GM10266 (cell line): ENCODE measurements at regions not wholly inside any gene's neighbourhood (a gene's known extent, or its start where the extent isn't known, plus 50 kb on each side); places are given as distances from the start of the nearest gene placed in this dataset.

ENCODE experiments used
- DNase-seq: peaks from one replicate; pipeline ENCODE4 v3.0.0; 2012; ENCODE audit errors: extremely low spot score
- CTCF ChIP-seq: IDR thresholded peaks from 2 replicates; pipeline ENCODE4 v1.5.1; 2012; ENCODE audit warnings: mild to moderate bottlenecking, low read depth; ENCODE audit not compliant: control insufficient read depth, insufficient read depth; ENCODE audit errors: missing control alignments

GRCh38 chr13:64746845-64747244 lies 2483.3 kb downstream of the PCDH9 start:
- DNase-seq: no peak
- no peak for TF ChIP-seq CTCF

DNA sequence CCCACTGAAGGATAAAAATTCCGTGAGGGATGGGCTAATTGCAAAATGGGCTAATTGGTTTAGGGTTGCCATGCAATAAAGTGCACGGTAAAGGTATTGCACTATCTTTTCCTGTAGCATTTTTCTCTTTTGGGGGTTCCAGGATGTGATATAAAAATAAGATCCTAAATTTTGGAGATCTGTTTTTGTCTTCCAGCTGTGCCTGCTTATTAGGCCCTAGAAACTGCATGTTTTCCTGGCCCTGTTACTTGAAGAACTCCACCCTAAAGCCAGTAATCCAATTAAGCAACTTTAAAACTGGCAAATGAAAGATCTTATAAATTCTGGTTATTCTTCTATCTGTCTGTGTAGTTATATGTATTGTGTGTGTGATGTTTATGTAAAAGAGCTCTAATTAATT lies 2489.6 kb downstream of the PCDH9 start:
- no peak for TF ChIP-seq CTCF
- no peak for DNase-seq

DNA sequence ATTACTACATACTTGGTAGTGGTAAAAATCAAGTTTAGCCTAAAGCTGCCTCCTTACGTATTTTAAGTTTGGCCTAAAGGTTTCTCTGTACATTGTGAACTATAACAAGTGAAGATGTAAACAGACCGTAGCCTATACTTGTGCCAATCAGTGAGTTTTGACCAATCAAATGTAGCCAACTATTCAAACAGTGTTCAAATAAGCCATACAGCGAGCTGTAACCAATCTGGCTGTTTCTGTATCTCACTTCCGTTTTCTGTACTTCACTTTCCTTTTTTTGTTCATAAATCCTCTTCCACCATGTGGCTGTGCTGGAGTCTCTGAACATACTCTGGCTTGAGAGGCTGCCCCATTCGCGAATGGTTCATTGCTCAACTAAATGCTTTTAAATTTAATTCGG lies 2504.6 kb downstream of the PCDH9 start:
- no peak for DNase-seq
- TF ChIP-seq CTCF: no peak

DNA sequence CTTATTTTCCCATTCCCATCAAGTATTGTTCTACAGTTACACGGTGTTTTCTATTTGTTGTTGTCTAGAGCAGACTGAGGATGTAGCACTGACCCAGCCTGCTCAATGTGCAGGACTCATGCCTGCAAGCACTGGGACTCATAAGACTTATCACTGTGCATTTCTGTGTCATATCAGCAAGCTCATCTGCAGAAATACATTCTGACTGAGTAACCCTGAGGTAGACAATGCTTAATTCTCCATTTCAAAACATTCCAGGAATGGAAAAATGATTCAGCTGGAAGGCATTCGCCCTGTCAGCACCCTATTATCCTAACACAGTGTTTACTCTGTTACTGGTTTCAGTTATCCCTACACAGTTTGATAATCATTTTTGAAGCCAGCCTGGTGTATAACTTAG lies 2506.4 kb downstream of the PCDH9 start:
- TF ChIP-seq CTCF: no peak
- no peak for DNase-seq

- no peak for DNase-seq
- no peak for TF ChIP-seq CTCF
Observed at GRCh38 chr13:64718116-64718515, 2512.0 kb downstream of the PCDH9 start.

DNA sequence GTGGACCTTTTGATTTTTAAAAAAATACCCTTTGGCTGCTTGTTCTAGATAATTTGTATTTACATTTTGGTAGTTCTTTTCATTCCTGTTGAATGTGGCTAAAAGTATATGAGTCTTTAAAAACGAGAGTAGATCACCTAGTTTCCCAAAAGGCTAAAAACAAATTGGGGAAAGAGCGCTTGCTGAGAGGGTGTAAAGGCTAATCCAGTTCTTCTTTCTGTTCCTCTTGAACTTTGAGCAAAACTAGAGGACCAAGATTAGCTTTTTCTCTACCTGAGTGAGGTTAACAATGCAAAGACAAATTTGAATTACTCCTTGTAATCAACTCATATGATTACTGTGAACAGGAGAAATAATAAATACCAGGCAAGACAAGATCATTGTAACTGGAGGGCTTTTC lies 2513.2 kb downstream of the PCDH9 start:
- TF ChIP-seq CTCF: no peak
- no peak for DNase-seq

DNA sequence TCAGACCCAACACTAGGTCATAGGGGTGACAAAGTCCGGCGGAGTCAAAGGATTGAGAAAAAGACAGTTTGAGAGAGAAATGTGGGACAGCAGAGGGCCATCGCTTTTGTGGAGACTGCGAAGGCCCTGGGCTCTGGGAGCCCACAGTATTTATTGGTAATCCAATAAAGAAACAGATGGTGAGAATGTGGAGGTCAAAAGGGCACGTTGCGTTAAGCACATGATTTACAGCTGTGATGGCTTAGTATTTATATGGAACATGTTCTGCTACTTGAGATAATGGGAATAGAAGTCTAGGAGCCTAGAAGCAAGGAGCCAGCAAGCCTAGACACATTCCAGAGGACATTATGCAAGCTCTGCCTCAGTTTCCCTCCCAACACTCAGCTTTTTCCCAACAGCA lies 2521.1 kb downstream of the PCDH9 start:
- TF ChIP-seq CTCF: no peak
- DNase-seq: no peak

DNA sequence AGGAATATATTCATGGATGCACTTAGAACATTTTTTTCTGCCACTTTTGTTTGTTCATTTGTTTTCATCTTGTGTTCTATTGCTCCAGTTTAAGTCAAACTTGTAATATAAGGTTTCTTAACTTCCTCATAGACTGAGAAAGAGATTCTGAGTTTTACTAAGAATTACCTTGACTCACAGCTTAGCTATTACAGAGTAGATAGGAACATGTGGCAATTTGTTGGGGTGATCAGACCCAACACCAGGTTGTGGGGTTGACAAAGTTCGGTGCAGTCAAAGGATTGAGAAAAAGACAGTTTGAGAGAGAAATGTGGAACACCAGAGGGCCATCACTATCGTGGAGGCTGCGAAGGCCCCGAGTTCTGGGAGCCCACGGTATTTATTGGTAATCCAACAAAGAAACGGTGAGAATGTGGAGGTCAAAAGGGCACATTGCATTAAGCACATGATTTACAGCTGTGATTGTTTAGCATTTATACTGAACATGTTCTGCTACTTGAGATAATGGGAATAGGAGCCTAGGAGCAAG lies 2526.0 kb downstream of the PCDH9 start:
- no peak for TF ChIP-seq CTCF
- DNase-seq: no peak
